HG03025 (cell line): ENCODE measurements at regions not wholly inside any gene's neighbourhood (a gene's known extent, or its start where the extent isn't known, plus 50 kb on each side); places are given as distances from the start of the nearest gene placed in this dataset.
"Not testable (repeated sequence)": the region's sequence is repeated elsewhere in the genome, so short reads cannot be mapped to it uniquely, and the experiment has no call there.

Experiments
- ATAC-seq: cut with Tn5 transposase; IDR thresholded peaks from one replicate; pipeline ENCODE4 v1.9.1; 2021; ENCODE audit warnings: mild to moderate bottlenecking, moderate library complexity; ENCODE audit not compliant: unreplicated experiment, low FRiP score

GRCh38 chr14:40099316-40099715, 667.1 kb upstream of the FBXO33 start:
- ATAC-seq: no peak

GRCh38 chr14:40098468-40098867, 666.2 kb upstream of the FBXO33 start:
- ATAC-seq: no peak

DNA sequence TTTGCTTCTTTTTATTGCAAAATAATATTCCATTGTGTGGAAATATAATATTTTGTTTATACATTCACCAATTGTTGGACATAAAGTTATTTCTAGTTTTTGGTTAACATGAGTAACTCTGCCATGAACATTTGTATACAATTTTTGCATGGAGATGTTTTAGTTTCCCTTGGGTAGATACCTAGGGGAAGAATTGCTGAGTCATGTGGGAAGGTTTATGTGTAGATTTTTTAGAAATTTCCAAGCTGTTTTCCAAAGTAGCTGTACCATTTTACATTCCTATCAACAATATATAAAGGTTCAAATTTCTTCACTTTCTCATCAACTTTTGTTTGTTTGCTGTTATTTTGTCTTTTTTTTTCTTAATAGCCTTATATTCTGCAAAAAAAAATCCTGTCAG, 664.7 kb upstream of the FBXO33 start:
- ATAC-seq: no peak

DNA sequence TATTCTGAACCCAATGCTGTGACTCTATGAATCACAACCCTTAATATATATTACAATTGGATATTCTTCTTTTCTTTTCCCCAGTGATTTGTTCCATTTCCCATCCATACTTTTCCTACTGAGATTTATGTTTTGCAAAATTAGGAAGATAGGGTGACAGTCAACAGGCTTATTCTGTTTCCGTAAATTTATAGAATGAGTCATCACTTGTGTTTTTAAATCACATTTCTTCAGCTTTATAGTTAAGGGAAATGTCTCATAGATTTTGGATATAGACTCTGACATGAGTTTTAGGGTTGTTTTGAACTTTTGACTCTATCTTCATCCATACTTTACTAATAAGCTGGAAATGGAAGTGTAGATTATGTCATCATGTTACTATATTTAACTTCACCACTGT, 661.6 kb upstream of the FBXO33 start:
- ATAC-seq: no peak

DNA sequence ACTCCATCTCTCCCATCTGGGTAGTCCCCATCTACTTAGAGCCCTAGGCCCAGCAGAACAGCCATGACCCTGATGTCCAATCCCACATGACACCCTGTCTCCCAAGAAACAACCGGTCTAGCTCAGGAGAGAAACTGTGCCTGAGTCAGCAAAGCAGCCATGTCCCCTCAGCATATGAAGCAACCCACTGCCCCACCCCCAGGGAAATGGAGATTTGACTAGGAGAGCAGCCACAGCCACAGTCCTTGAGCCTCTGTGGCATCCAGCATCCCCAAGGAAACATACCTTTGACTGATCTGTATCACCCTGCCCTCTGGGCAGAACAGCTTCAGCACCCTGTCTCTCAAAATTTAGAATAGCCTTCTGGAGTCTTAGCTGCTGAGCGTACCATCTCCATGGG, 641.9 kb upstream of the FBXO33 start:
- no peak for ATAC-seq

- no peak for ATAC-seq
These were observed 639.9 kb upstream of the FBXO33 start for GRCh38 chr14:40072175-40072574.

GRCh38 chr14:40058901-40059897, 627.0 kb upstream of the FBXO33 start:
- no peak for ATAC-seq

DNA sequence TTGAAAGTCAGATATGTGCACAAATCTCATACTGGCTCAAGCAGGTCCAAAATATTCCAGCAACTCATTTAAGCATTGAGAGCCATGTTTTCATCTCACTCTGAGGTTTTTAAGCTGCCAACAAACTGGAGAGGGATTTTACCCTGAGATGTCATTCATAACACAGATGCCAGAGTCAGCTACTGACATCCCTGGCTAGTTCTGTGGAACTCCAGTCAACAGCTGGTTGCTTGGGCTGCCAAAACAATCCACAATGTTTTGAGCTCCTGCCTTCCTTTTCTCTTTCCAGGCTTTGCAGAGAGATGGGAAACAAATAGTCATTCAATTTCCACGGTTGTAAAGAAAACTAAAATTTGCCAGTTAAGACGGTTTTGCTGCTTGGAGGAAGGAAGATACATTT, 621.2 kb upstream of the FBXO33 start:
- ATAC-seq: no peak

DNA sequence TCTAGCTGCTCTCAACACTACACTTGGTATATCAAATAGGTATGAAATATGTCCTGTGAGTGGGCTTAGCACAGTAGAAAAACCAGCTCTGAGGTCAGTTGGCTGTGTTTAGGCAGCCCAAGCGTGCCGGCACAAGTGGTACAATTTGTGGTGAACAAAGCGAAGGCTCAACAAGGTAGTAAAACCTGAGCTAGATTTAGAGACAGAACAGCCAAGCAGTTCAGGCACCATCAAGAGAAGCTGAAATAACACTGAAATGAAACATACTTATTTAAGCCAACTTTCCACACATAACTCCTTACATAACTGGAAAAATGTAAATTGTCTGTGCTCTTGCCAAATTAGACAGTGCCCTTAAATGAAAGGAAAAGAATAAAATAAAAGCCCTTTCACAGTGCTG, 596.8 kb upstream of the FBXO33 start:
- ATAC-seq: no peak

GRCh38 chr14:40025101-40025500, 592.9 kb upstream of the FBXO33 start:
- ATAC-seq: no peak

GRCh38 chr14:40010961-40011360, 578.7 kb upstream of the FBXO33 start:
- ATAC-seq: no peak

DNA sequence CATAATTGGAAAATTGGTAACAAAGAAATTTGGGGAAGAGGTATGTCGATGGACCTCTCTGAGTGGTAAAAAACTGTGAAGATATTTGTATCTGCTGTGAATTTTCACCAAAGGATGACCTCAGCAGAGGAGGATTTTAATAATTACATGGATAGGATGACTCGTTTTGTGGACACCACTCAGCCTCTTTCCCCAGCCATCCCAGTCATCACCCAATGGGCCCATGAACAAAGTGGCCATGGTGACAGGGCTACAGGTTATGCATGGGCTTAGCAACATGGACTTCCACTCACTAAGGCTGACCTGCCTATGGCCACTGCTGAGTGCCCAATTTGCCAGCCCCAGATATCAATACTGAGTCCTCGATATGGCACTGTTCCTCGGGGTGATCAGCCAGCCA, 577.5 kb upstream of the FBXO33 start:
- no peak for ATAC-seq

GRCh38 chr14:40008345-40008744, 576.1 kb upstream of the FBXO33 start:
- not testable (repeated sequence) for ATAC-seq

- ATAC-seq: no peak
These were observed 572.8 kb upstream of the FBXO33 start for GRCh38 chr14:40004871-40005500.

DNA sequence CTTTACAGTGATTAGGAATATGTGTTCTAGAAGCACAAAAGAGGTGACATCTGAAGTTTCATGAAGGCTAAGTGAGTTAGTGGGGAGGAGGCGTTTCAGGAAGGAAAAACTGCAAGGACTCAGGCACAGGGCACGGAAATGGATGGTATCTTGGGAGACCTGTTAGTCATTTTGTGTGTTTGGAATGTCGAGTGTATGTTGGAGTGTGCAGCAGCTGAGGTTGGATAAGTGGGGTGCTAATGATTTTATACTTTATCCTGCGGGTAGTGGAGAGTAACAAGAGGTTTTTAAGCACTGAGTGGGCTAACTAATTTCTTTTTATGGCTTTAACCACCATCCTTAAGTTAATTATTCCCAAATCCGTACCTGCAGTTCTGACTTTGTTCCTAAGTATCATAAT, 571.5 kb upstream of the FBXO33 start:
- no peak for ATAC-seq

DNA sequence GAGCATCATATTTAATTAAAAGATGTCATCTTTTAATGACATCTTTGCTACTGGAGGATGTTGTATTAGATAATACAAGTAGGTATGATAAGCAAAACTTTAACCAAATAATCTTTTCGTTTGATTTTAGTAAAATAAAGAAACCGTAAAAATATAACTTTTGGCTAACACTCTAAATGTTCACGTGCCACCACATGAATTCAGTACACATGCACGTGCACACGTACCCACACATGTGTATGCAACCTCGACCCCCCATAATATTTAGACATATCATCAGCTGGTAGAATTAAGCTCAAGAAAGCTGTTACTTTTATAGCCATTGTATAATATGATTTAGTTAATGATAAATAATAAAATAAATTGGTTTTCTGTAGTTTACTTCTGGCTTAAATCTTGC, 566.6 kb upstream of the FBXO33 start:
- no peak for ATAC-seq

DNA sequence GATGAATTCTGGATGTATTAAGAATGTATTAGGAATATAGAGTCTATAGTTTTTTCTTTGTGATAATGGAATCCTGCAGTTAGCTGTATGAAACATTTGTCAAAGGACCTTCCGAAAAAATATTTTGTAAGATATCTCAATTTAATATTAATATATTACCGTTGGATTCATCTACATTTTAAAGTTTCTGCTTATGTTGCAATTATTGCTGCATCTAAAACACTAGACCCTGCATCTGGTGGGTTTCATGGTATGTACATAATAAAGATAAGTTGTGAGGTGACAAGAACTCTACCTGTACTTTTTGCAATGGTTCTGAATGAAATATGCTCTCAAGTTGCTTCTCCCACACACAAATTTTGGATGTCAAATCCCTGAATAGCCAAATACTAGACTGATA, 565.9 kb upstream of the FBXO33 start:
- ATAC-seq: no peak

DNA sequence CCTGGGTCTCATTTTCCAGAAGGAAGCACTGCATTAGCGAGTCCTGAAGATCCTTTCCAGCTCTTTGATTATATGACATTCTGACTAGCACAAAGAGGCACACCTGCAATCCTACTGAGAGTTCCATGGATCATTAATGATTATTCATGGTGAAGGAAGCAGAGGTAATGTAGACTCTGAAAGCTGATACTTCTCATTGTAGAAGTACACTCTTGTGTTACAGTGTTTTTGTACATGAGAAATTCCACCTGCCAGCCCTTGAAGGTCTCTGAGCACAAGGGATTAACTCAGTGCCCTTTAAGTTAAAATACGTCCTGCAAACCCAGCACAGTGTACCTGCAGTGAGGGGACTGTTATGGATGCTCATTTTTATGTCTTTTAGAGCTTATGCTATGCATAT, 558.8 kb upstream of the FBXO33 start:
- no peak for ATAC-seq

- no peak for ATAC-seq
These were observed 556.7 kb upstream of the FBXO33 start for GRCh38 chr14:39988939-39989338.

- no peak for ATAC-seq
These were observed 552.1 kb upstream of the FBXO33 start for GRCh38 chr14:39984323-39984722.

GRCh38 chr14:39977198-39977597, 545.0 kb upstream of the FBXO33 start:
- no peak for ATAC-seq

DNA sequence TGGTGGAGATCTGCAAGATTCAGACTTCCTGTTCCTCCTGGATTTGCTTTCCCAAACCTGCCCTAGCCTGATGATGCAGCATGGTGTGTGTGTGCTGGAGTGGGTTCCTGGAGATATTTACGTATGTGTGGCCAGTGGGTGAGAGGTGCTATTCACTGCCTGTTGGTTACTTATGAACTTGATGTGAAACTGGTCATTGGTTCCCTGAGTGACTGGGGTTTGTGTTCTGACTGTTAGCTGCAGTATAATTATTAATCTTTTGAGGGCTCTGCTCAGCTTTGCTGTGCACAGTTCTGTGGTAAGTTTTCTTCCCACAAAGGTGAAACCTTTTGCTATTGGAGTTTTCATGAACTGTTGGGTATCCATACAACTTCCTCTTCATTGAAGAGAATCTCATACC, 541.8 kb upstream of the FBXO33 start:
- peak; percentile 79 for ATAC-seq
